IMR-90 (cell line): ENCODE measurements at regions not wholly inside any gene's neighbourhood (a gene's known extent, or its start where the extent isn't known, plus 50 kb on each side); places are given as distances from the start of the nearest gene placed in this dataset.

ENCODE experiments used
- ATAC-seq: fragments of 200-7000 bp; cut with Tn5 transposase; 2 replicates; pipeline ENCODE4 v1.9.1; 2020; ENCODE audit warnings: low read depth, mild to moderate bottlenecking, moderate library complexity
- BruUV-seq: library from RNA; stranded (reverse); fragments of 400-500 nt; replicated peaks from 2 replicates; lab custom pipeline; 2021; lab: Mats Ljungman, UMichigan
- CTCF ChIA-PET: fragments of 300-600 bp; formaldehyde crosslinking; extraction: SDS; loops from one replicate; lab custom pipeline; 2021; ENCODE audit warnings: antibody characterized with exemption; lab: Yijun Ruan, JAX
- POLR2A ChIA-PET: fragments of 300-600 bp; sonication (Branson Sonifier 250); formaldehyde crosslinking; loops from one replicate; lab custom pipeline; 2022; ENCODE audit warnings: antibody characterized with exemption; ENCODE audit not compliant: unreplicated experiment; lab: Charles Lee
- DNase-seq: peaks from one replicate; pipeline ENCODE4 v3.0.0; 2013
- H2AFZ ChIP-seq: replicated peaks from 2 replicates; pipeline ENCODE3; 2013; ENCODE audit warnings: low read length, mild to moderate bottlenecking; ENCODE audit not compliant: poor library complexity
- H2AK5ac ChIP-seq: 2 replicates; pipeline ENCODE4 v1.6.1; 2013; ENCODE audit warnings: low read depth, low read length, inconsistent platforms
- H2AK9ac ChIP-seq: replicated peaks from 2 replicates; pipeline ENCODE3; 2013; ENCODE audit warnings: mild to moderate bottlenecking, low read depth, low read length, moderate library complexity; ENCODE audit not compliant: poor library complexity
- H2BK120ac ChIP-seq: 2 replicates; pipeline ENCODE4 v1.6.1; 2013; ENCODE audit warnings: low read depth, low read length, inconsistent platforms
- H2BK15ac ChIP-seq: 3 replicates; pipeline ENCODE4 v1.6.1; 2013; ENCODE audit warnings: low read depth, low read length, inconsistent platforms
- H2BK20ac ChIP-seq: 2 replicates; pipeline ENCODE4 v1.6.1; 2013; ENCODE audit warnings: low read depth, mild to moderate bottlenecking, inconsistent platforms, low read length, moderate library complexity
- H2BK5ac ChIP-seq: 2 replicates; pipeline ENCODE4 v1.6.1; 2013; ENCODE audit warnings: mild to moderate bottlenecking, low read depth, low read length, inconsistent platforms; ENCODE audit not compliant: poor library complexity, severe bottlenecking
- H3K14ac ChIP-seq: replicated peaks from 2 replicates; pipeline ENCODE4 v1.6.1; 2013; ENCODE audit warnings: low read depth, low read length, inconsistent platforms
- H3K18ac ChIP-seq: 2 replicates; pipeline ENCODE4 v1.6.1; 2013; ENCODE audit warnings: low read depth, low read length, control low read depth
- H3K23ac ChIP-seq: 2 replicates; pipeline ENCODE4 v1.6.1; 2013; ENCODE audit warnings: low read depth, low read length, inconsistent platforms
- H3K27ac ChIP-seq: 2 replicates; pipeline ENCODE4 v1.5.1; 2013; ENCODE audit warnings: mild to moderate bottlenecking, control low read depth, low read length; ENCODE audit not compliant: insufficient read depth
- H3K27me3 ChIP-seq: 2 replicates; pipeline ENCODE4 v1.6.1; 2013; ENCODE audit warnings: low read length; ENCODE audit not compliant: control insufficient read depth, insufficient read depth
- H3K36me3 ChIP-seq: 2 replicates; pipeline ENCODE4 v1.6.1; 2013; ENCODE audit warnings: low read length, mixed read lengths; ENCODE audit not compliant: control insufficient read depth, insufficient read depth
- H3K4ac ChIP-seq: 2 replicates; pipeline ENCODE4 v1.6.1; 2013; ENCODE audit warnings: low read depth, low read length, inconsistent platforms
- H3K4me1 ChIP-seq: 2 replicates; pipeline ENCODE4 v1.6.1; 2013; ENCODE audit warnings: low read length, mixed read lengths; ENCODE audit not compliant: control insufficient read depth, insufficient read depth
- H3K4me2 ChIP-seq: 2 replicates; pipeline ENCODE4 v1.6.1; 2013; ENCODE audit warnings: low read depth, mild to moderate bottlenecking, control low read depth, low read length, moderate library complexity
- H3K4me3 ChIP-seq: 2 replicates; pipeline ENCODE4 v1.5.1; 2013; ENCODE audit warnings: low read depth, mild to moderate bottlenecking, control low read depth, low read length, moderate library complexity; ENCODE audit not compliant: insufficient read depth
- H3K56ac ChIP-seq: 2 replicates; pipeline ENCODE4 v1.6.1; 2013; ENCODE audit warnings: low read length, inconsistent platforms; ENCODE audit not compliant: insufficient read depth; ENCODE audit errors: extremely low read depth
- H3K79me1 ChIP-seq, 2 experiments: 2 replicates each; pipeline ENCODE4 v1.6.1; 2013; ENCODE audit warnings: low read length in 2 of 2, inconsistent platforms in 1 of 2, low read depth in 1 of 2
- H3K9ac ChIP-seq: 2 replicates; pipeline ENCODE4 v1.6.1; 2013; ENCODE audit warnings: low read depth, low read length, control low read depth
- H3K9me1 ChIP-seq: 2 replicates; pipeline ENCODE4 v1.6.1; 2013; ENCODE audit warnings: low read length, inconsistent platforms; ENCODE audit not compliant: insufficient read depth
- H3K9me3 ChIP-seq: 2 replicates; pipeline ENCODE4 v1.6.1; 2013; ENCODE audit warnings: low read length; ENCODE audit not compliant: control insufficient read depth, insufficient read depth
- H4K20me1 ChIP-seq: 2 replicates; pipeline ENCODE4 v1.6.1; 2013; ENCODE audit warnings: low read length, inconsistent platforms; ENCODE audit not compliant: insufficient read depth
- H4K5ac ChIP-seq: 2 replicates; pipeline ENCODE4 v1.6.1; 2013; ENCODE audit warnings: mild to moderate bottlenecking, low read depth, low read length, control low read depth
- H4K8ac ChIP-seq, 2 experiments: 2 replicates each; pipeline ENCODE4 v1.6.1; 2013; ENCODE audit warnings: low read depth in 2 of 2, low read length in 2 of 2, control low read depth in 1 of 2, inconsistent platforms in 1 of 2
- H4K91ac ChIP-seq: 2 replicates; pipeline ENCODE4 v1.6.1; 2013; ENCODE audit warnings: low read depth, low read length, inconsistent platforms; ENCODE audit not compliant: insufficient read depth
- CEBPB ChIP-seq: IDR thresholded peaks from 2 replicates; pipeline ENCODE4 v1.6.1; 2012; ENCODE audit warnings: low read depth, low read length, improper control_type of control experiment
- CHD1 ChIP-seq: IDR thresholded peaks from 2 replicates; pipeline ENCODE4 v1.6.1; 2012; ENCODE audit warnings: low read depth, low read length, improper control_type of control experiment
- CTCF ChIP-seq: conservative IDR thresholded peaks from 2 replicates; pipeline ENCODE4 v1.5.1; 2012; ENCODE audit warnings: mild to moderate bottlenecking, low read depth, low read length, improper control_type of control experiment
- ELK1 ChIP-seq: fragments of 150-350 bp; IDR thresholded peaks from 2 replicates; pipeline ENCODE4 v1.6.1; 2016; ENCODE audit warnings: low read depth, mild to moderate bottlenecking, low read length, moderate library complexity, borderline replicate concordance
- FOS ChIP-seq: fragments of 150-350 bp; IDR thresholded peaks from 2 replicates; pipeline ENCODE4 v1.6.1; 2016; ENCODE audit warnings: low read depth, low read length
- MAFK ChIP-seq: IDR thresholded peaks from 2 replicates; pipeline ENCODE4 v1.6.1; 2012; ENCODE audit warnings: low read depth, low read length, improper control_type of control experiment
- RCOR1 ChIP-seq: IDR thresholded peaks from 2 replicates; pipeline ENCODE4 v1.6.1; 2012; ENCODE audit warnings: mild to moderate bottlenecking, low read length, improper control_type of control experiment; ENCODE audit not compliant: insufficient replicate concordance
- WGBS, 2 experiments: methylation state at CpG; one replicate each; pipeline versions ENCODE4 v1.1.5 to v1.1.7; 2013; ENCODE audit warnings: missing lambda C conversion rate in 2 of 2; ENCODE audit not compliant: insufficient read length in 1 of 2; ENCODE audit errors: extremely low coverage in 2 of 2; 5-methylcytosine and 5-hydroxymethylcytosine counted together
- dilution Hi-C: fragments of 300-500 bp; cut with HindIII; formaldehyde crosslinking; loops from one replicate; pipeline ENCODE4 v1.14.3; 2018; ENCODE audit warnings: low sequenced_read_pairs; ENCODE audit not compliant: unreplicated experiment
- in situ Hi-C: fragments of 300-500 bp; cut with MboI; formaldehyde crosslinking; loops from 3 replicates; pipeline ENCODE4 v1.14.3; 2019; ENCODE audit warnings: low sequenced_read_pairs, inconsistent platforms, mixed read lengths
- intact Hi-C: fragments of 100-400 bp; cut with micrococcal nuclease; formaldehyde crosslinking; loops from 2 replicates; pipeline ENCODE4 v1.10.0; 2022

GRCh38 chr18:43876748-43877147 lies 599.5 kb upstream of the SYT4 start:
- no peak overlapping the region; the same call in 1 of the 2 replicates for H4K5ac ChIP-seq
- no TSS peak for BruUV-seq
- intact Hi-C loops (no loop called here), in situ Hi-C loops (no loop called here), dilution Hi-C loops (no loop called here)
- no peak overlapping the region for H2BK5ac ChIP-seq
- H2AK5ac ChIP-seq = no peak overlapping the region
- no peak overlapping the region for H2BK120ac ChIP-seq
- ATAC-seq (peak; percentile 17; the same call in 1 of the 2 replicates), DNase-seq (no peak)
- H2AK9ac ChIP-seq = no peak overlapping the region
- no peak overlapping the region for H3K56ac ChIP-seq
- TF ChIP-seq MAFK (no peak), CHD1 (no peak), RCOR1 (no peak), CEBPB (no peak), ELK1 (no peak), CTCF (no peak), FOS (no peak)
- no peaks in the 10 kb centered on the region for H3K9me1 ChIP-seq
- peaks cover 4% of the 10 kb centered on the region; the same call in 1 of the 2 replicates for H3K4me1 ChIP-seq
- H4K91ac ChIP-seq = no peak overlapping the region
- no peak overlapping the region for H3K18ac ChIP-seq
- no peaks in the 10 kb centered on the region for H3K79me1 ChIP-seq
- H3K4me3 ChIP-seq = no peak overlapping the region
- H3K9ac ChIP-seq = no peak overlapping the region
- WGBS, 2 experiments = no CpG with 5 or more reads among the region's 4 CpGs
- H3K4ac ChIP-seq = no peak overlapping the region
- H2AFZ ChIP-seq = no peak overlapping the region
- no peaks in the 10 kb centered on the region for H3K9me3 ChIP-seq
- POLR2A ChIA-PET = no interaction called here
- H3K36me3 ChIP-seq = no peaks in the 10 kb centered on the region
- CTCF ChIA-PET = no interaction called here
- H4K20me1 ChIP-seq = no peaks in the 10 kb centered on the region
- no peak overlapping the region for H4K8ac ChIP-seq
- H3K14ac ChIP-seq = no peak overlapping the region
- H3K27ac ChIP-seq = no peak overlapping the region
- H2BK20ac ChIP-seq = no peak overlapping the region
- no peak overlapping the region for H3K23ac ChIP-seq
- H3K27me3 ChIP-seq = no peaks in the 10 kb centered on the region
- H2BK15ac ChIP-seq = no peak overlapping the region
- H3K4me2 ChIP-seq = no peak overlapping the region; the same call in 1 of the 2 replicates
